H1 (cell line): ENCODE measurements at regions not wholly inside any gene's neighbourhood (a gene's known extent, or its start where the extent isn't known, plus 50 kb on each side); places are given as distances from the start of the nearest gene placed in this dataset.

ENCODE experiments used
- ASH2L ChIP-seq: fragments of 200-600, 300-600 bp; sonication (generic); IDR thresholded peaks from one replicate; pipeline ENCODE4 v1.7.1; 2017; ENCODE audit warnings: low read length
- CBX8 ChIP-seq: fragments of 300-800, 300-1000 bp; sonication (generic); IDR thresholded peaks from 2 replicates; pipeline ENCODE4 v1.7.1; 2016; ENCODE audit warnings: low read depth, low read length, borderline replicate concordance
- CREB1 ChIP-seq: IDR thresholded peaks from 2 replicates; pipeline ENCODE4 v1.6.1; 2012; ENCODE audit warnings: inconsistent platforms
- HDAC6 ChIP-seq: IDR thresholded peaks from one replicate; pipeline ENCODE4 v1.7.1; 2012; ENCODE audit warnings: low read depth, mild to moderate bottlenecking, inconsistent platforms, low read length, moderate library complexity
- KDM4A ChIP-seq: IDR thresholded peaks from one replicate; pipeline ENCODE4 v1.7.1; 2012; ENCODE audit warnings: low read depth, mild to moderate bottlenecking, moderate library complexity, low read length, inconsistent platforms; ENCODE audit not compliant: severe bottlenecking
- SIX5 ChIP-seq: IDR thresholded peaks from 2 replicates; pipeline ENCODE4 v1.6.1; 2011; ENCODE audit warnings: mild to moderate bottlenecking, low read depth, low read length

DNA sequence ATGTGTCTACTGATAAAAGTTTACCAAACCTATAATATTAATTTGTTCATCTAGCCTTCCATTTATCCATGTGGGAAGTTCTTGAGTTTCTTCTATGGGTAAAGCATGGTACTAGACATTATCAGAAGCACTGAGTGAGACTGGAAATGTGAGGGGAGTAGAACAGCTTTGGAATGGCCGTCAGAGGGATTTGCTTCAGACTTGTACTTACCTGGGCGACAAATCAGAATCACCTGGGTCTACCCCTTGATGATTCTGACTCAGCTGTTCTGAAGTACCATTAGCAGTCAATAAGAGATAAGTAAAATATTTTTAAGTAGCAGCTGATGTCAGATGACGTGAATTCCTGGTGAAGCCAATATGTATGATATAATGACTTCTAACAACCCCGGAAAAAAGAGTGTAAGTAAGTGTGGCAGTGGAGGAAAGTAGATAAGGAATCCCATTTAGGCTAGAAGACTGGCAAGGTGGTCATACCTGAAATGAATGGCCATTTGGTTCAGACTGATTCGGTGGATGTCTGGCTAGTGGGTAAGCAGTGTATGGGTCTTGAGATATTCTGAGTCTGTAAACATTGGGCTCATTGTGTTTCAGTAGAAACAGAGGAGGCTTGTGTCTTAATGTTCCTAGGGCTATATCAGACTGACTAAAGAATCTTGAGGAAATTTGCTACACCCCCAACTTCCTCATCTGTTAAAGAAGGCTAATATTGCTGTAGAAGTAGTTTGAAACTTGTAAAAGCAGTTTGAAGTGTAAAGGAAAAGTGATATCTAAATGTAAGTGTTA is 409.2 kb downstream of the NKX6-1 start (continued):
- no peak for TF ChIP-seq KDM4A
- TF ChIP-seq HDAC6, result no peak
- no peak for TF ChIP-seq ASH2L
- no peak for TF ChIP-seq SIX5
- TF ChIP-seq CREB1, result no peak
- TF ChIP-seq CBX8, result no peak
- TF ChIP-seq, all 59 proteins: peak for 0
